ENCODE measurements at regions not wholly inside any gene's neighbourhood (a gene's known extent, or its start where the extent isn't known, plus 50 kb on each side); places are given as distances from the start of the nearest gene placed in this dataset.

GRCh38 chr1:56413671-56414199 is 165.6 kb downstream of the PLPP3 start:
- Histone ChIP-seq H3K4me3 (no peak overlapping the region), H3K9me3 (ENCODE audit: insufficient read depth, low read depth) (no peaks in the 10 kb centered on the region), H4K20me1 (ENCODE audit: insufficient read depth) (no peaks in the 10 kb centered on the region), H2AFZ (no peak overlapping the region), H3K36me3 (ENCODE audit: low read depth) (no peaks in the 10 kb centered on the region), H3K27ac (no peak overlapping the region), H3F3A (ENCODE audit: insufficient read depth, low read depth) (peaks cover 6% of the 10 kb centered on the region), H3K4me2 (no peak overlapping the region), H3K4me1 (replicated peaks; ENCODE audit: insufficient read depth) (peaks cover 44% of the 10 kb centered on the region), H3K9me2 (ENCODE audit: insufficient read depth) (no peaks in the 10 kb centered on the region), H3K79me2 (ENCODE audit: low read depth) (no peaks in the 10 kb centered on the region), H3K27me3 (ENCODE audit: insufficient read depth, low read depth) (no peaks in the 10 kb centered on the region)
- no TSS peak for BruUV-seq (replicated peaks)
- TF ChIP-seq EZH2 (IDR thresholded peaks at IDR 0.05; ENCODE audit: low read depth) = no peak
- TF ChIP-seq CTCF (conservative IDR thresholded peaks at IDR 0.05) = no peak
- ChIA-PET POLR2A (ENCODE audit: unreplicated experiment) (no interaction called here), CTCF (interaction anchor here (0.8 kb wide), 1 partner anchor 61 kb away, joined by 7 read pairs; no protein-coding TSS in a partner anchor)
- DNase-seq = no peak
- intact Hi-C loops (cut with micrococcal nuclease; ENCODE audit: unreplicated experiment) = no loop called here

- Histone ChIP-seq H3K79me2 (ENCODE audit: low read depth) (no peaks in the 10 kb centered on the region), H3F3A (ENCODE audit: insufficient read depth, low read depth) (peaks cover 6% of the 10 kb centered on the region), H3K4me3 (no peak overlapping the region), H3K4me1 (replicated peaks; ENCODE audit: insufficient read depth) (peaks cover 29% of the 10 kb centered on the region), H2AFZ (no peak overlapping the region), H3K4me2 (no peak overlapping the region), H3K27me3 (ENCODE audit: insufficient read depth, low read depth) (no peaks in the 10 kb centered on the region), H3K27ac (no peak overlapping the region), H3K9me2 (ENCODE audit: insufficient read depth) (no peaks in the 10 kb centered on the region), H4K20me1 (ENCODE audit: insufficient read depth) (no peaks in the 10 kb centered on the region), H3K36me3 (ENCODE audit: low read depth) (no peaks in the 10 kb centered on the region), H3K9me3 (ENCODE audit: insufficient read depth, low read depth) (no peaks in the 10 kb centered on the region; the same call in 1 of the 2 replicates)
- intact Hi-C loops (cut with micrococcal nuclease; ENCODE audit: unreplicated experiment) = no loop called here
- no TSS peak for BruUV-seq (replicated peaks)
- CTCF ChIA-PET = no interaction called here
- POLR2A ChIA-PET (ENCODE audit: unreplicated experiment) = no interaction called here
- no peak for DNase-seq
- TF ChIP-seq CTCF (conservative IDR thresholded peaks at IDR 0.05) (no peak), EZH2 (IDR thresholded peaks at IDR 0.05; ENCODE audit: low read depth) (no peak)
Measured at GRCh38 chr1:56411484-56412180, 167.7 kb downstream of the PLPP3 start.

DNA sequence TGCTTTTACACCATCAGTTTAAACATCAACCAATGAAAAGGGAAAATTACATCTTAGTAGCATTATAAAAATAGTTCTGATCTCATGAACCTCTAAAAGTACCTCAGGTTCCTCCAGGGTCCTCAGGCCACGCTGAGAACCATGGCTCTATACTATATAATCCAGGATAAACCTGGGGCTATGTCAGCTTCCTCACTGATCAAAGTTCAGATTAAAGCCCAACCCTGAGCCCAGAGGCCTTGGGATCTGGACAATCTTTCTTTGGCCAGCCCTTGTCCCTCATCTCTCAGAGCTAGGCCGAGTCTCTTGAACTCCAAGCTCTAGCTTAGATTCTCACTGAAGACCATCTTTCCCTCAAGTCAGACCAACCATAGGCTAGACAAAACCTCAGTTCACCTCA is 168.3 kb downstream of the PLPP3 start:
- H3K9me2 ChIP-seq (ENCODE audit: insufficient read depth) = no peaks in the 10 kb centered on the region
- no peaks in the 10 kb centered on the region; the same call in 1 of the 2 replicates for H3K9me3 ChIP-seq (ENCODE audit: insufficient read depth, low read depth)
- H3K79me2 ChIP-seq (ENCODE audit: low read depth) = no peaks in the 10 kb centered on the region
- H2AFZ ChIP-seq = no peak overlapping the region
- no TSS peak for BruUV-seq (replicated peaks)
- H3K27ac ChIP-seq = no peak overlapping the region
- no peak for TF ChIP-seq CTCF (conservative IDR thresholded peaks at IDR 0.05)
- no peak for TF ChIP-seq EZH2 (IDR thresholded peaks at IDR 0.05; ENCODE audit: low read depth)
- H3K36me3 ChIP-seq (ENCODE audit: low read depth) = no peaks in the 10 kb centered on the region
- H3K4me2 ChIP-seq = no peak overlapping the region
- no peaks in the 10 kb centered on the region for H4K20me1 ChIP-seq (ENCODE audit: insufficient read depth)
- ChIA-PET CTCF (no interaction called here), POLR2A (ENCODE audit: unreplicated experiment) (no interaction called here)
- peaks cover 26% of the 10 kb centered on the region for H3K4me1 ChIP-seq (replicated peaks; ENCODE audit: insufficient read depth)
- no peak for DNase-seq
- intact Hi-C loops (cut with micrococcal nuclease; ENCODE audit: unreplicated experiment) = no loop called here
- no peak overlapping the region for H3K4me3 ChIP-seq
- H3K27me3 ChIP-seq (ENCODE audit: insufficient read depth, low read depth) = no peaks in the 10 kb centered on the region
- peaks cover 6% of the 10 kb centered on the region for H3F3A ChIP-seq (ENCODE audit: insufficient read depth, low read depth)
